GM23338 (cell line): ENCODE measurements at regions not wholly inside any gene's neighbourhood (a gene's known extent, or its start where the extent isn't known, plus 50 kb on each side); places are given as distances from the start of the nearest gene placed in this dataset.

Experiments
- CREB1 ChIP-seq: fragments of 250-450 bp; sonication (Bioruptor Pico); IDR thresholded peaks from 2 replicates; pipeline ENCODE4 v1.5.0; 2020; ENCODE audit warnings: low read depth, mild to moderate bottlenecking, moderate library complexity
- EZH2 ChIP-seq: fragments of 200-600 bp; sonication (generic); IDR thresholded peaks from one replicate; pipeline ENCODE4 v1.8.0; 2017; ENCODE audit warnings: antibody characterized with exemption, mild to moderate bottlenecking, low read depth; ENCODE audit not compliant: unreplicated experiment
- EZH2phosphoT487 ChIP-seq: fragments of 200-600 bp; sonication (generic); IDR thresholded peaks from one replicate; pipeline ENCODE4 v1.8.1; 2018; ENCODE audit warnings: antibody characterized with exemption; ENCODE audit not compliant: unreplicated experiment
- JUNB ChIP-seq: IDR thresholded peaks from one replicate; pipeline ENCODE4 v1.6.1; 2016; ENCODE audit warnings: antibody characterized with exemption; ENCODE audit not compliant: unreplicated experiment
- NANOG ChIP-seq: IDR thresholded peaks from 2 replicates; pipeline ENCODE4 v1.6.1; 2016; ENCODE audit warnings: antibody characterized with exemption, borderline replicate concordance
- POLR2AphosphoS5 ChIP-seq: IDR thresholded peaks from 2 replicates; pipeline ENCODE4 v1.6.1; 2016; ENCODE audit warnings: antibody characterized with exemption, low read depth
- ZNF114 ChIP-seq: fragments of 250-450 bp; sonication (Bioruptor Pico); IDR thresholded peaks from 2 replicates; pipeline ENCODE4 v1.5.0; 2020; ENCODE audit warnings: mild to moderate bottlenecking, moderate library complexity
- ZNF331 ChIP-seq: fragments of 250-450 bp; sonication (Bioruptor Pico); IDR thresholded peaks from 2 replicates; pipeline ENCODE4 v1.5.0; 2020; ENCODE audit warnings: low read depth, mild to moderate bottlenecking, moderate library complexity
- TF ChIP-seq, protein P1 (sequence below), 2 experiments: fragments of 200-600 bp in 1 of 2; sonication (generic) in 1 of 2; conservative IDR thresholded peaks; 2 replicates each; pipeline versions ENCODE4 v1.5.1 to v1.6.1; 2016 to 2017; ENCODE audit warnings: antibody characterized with exemption in 2 of 2, low read depth in 2 of 2, mild to moderate bottlenecking in 2 of 2, moderate library complexity in 1 of 2
- TF ChIP-seq, protein P2 (sequence below): IDR thresholded peaks from one replicate; pipeline ENCODE4 v1.6.1; 2018; ENCODE audit warnings: antibody characterized with exemption; ENCODE audit not compliant: unreplicated experiment
- TF ChIP-seq, protein P3 (sequence below): IDR thresholded peaks from 2 replicates; pipeline ENCODE4 v1.6.1; 2016; ENCODE audit warnings: antibody characterized with exemption

- TF ChIP-seq EZH2 = no peak
- TF ChIP-seq ZNF331 (CRISPR knock-in tag) = no peak
- TF ChIP-seq, protein P1, sequence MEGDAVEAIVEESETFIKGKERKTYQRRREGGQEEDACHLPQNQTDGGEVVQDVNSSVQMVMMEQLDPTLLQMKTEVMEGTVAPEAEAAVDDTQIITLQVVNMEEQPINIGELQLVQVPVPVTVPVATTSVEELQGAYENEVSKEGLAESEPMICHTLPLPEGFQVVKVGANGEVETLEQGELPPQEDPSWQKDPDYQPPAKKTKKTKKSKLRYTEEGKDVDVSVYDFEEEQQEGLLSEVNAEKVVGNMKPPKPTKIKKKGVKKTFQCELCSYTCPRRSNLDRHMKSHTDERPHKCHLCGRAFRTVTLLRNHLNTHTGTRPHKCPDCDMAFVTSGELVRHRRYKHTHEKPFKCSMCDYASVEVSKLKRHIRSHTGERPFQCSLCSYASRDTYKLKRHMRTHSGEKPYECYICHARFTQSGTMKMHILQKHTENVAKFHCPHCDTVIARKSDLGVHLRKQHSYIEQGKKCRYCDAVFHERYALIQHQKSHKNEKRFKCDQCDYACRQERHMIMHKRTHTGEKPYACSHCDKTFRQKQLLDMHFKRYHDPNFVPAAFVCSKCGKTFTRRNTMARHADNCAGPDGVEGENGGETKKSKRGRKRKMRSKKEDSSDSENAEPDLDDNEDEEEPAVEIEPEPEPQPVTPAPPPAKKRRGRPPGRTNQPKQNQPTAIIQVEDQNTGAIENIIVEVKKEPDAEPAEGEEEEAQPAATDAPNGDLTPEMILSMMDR (conservative IDR thresholded peaks at IDR 0.05; ENCODE audit: low read depth in 2 of 2) = no peak
- no peak for TF ChIP-seq EZH2phosphoT487
- no peak for TF ChIP-seq POLR2AphosphoS5
- no peak for TF ChIP-seq JUNB
- TF ChIP-seq, protein P2, sequence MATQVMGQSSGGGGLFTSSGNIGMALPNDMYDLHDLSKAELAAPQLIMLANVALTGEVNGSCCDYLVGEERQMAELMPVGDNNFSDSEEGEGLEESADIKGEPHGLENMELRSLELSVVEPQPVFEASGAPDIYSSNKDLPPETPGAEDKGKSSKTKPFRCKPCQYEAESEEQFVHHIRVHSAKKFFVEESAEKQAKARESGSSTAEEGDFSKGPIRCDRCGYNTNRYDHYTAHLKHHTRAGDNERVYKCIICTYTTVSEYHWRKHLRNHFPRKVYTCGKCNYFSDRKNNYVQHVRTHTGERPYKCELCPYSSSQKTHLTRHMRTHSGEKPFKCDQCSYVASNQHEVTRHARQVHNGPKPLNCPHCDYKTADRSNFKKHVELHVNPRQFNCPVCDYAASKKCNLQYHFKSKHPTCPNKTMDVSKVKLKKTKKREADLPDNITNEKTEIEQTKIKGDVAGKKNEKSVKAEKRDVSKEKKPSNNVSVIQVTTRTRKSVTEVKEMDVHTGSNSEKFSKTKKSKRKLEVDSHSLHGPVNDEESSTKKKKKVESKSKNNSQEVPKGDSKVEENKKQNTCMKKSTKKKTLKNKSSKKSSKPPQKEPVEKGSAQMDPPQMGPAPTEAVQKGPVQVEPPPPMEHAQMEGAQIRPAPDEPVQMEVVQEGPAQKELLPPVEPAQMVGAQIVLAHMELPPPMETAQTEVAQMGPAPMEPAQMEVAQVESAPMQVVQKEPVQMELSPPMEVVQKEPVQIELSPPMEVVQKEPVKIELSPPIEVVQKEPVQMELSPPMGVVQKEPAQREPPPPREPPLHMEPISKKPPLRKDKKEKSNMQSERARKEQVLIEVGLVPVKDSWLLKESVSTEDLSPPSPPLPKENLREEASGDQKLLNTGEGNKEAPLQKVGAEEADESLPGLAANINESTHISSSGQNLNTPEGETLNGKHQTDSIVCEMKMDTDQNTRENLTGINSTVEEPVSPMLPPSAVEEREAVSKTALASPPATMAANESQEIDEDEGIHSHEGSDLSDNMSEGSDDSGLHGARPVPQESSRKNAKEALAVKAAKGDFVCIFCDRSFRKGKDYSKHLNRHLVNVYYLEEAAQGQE = no peak
- TF ChIP-seq, protein P3, sequence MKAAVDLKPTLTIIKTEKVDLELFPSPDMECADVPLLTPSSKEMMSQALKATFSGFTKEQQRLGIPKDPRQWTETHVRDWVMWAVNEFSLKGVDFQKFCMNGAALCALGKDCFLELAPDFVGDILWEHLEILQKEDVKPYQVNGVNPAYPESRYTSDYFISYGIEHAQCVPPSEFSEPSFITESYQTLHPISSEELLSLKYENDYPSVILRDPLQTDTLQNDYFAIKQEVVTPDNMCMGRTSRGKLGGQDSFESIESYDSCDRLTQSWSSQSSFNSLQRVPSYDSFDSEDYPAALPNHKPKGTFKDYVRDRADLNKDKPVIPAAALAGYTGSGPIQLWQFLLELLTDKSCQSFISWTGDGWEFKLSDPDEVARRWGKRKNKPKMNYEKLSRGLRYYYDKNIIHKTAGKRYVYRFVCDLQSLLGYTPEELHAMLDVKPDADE = no peak
- no peak for TF ChIP-seq NANOG
- TF ChIP-seq CREB1 = no peak
- no peak for TF ChIP-seq ZNF114 (CRISPR knock-in tag)
Observed at GRCh38 chr7:8965177-8965576, 531.8 kb downstream of the NXPH1 start.
